ENCODE measurements at regions not wholly inside any gene's neighbourhood (a gene's known extent, or its start where the extent isn't known, plus 50 kb on each side); places are given as distances from the start of the nearest gene placed in this dataset.
"Not testable (repeated sequence)": the region's sequence is repeated elsewhere in the genome, so short reads cannot be mapped to it uniquely, and the experiment has no call there.

GRCh38 chr15:84360902-84361301 lies 125.3 kb downstream of the GOLGA6L4 start:
- DNase-seq: not testable (repeated sequence)

GRCh38 chr15:84384421-84384820 lies 148.8 kb downstream of the GOLGA6L4 start:
- not testable (repeated sequence) for DNase-seq

GRCh38 chr15:84387086-84387485 lies 151.5 kb downstream of the GOLGA6L4 start:
- DNase-seq: no peak

GRCh38 chr15:84388201-84388600 lies 152.6 kb downstream of the GOLGA6L4 start:
- not testable (repeated sequence) for DNase-seq

GRCh38 chr15:84388638-84389037 lies 153.1 kb downstream of the GOLGA6L4 start:
- DNase-seq: not testable (repeated sequence)

GRCh38 chr15:84390324-84390723 lies 154.8 kb downstream of the GOLGA6L4 start:
- DNase-seq: not testable (repeated sequence)

GRCh38 chr15:84391191-84391590 lies 155.6 kb downstream of the GOLGA6L4 start:
- DNase-seq: no peak

- not testable (repeated sequence) for DNase-seq
Measured at GRCh38 chr15:84392020-84392419, 156.4 kb downstream of the GOLGA6L4 start.

GRCh38 chr15:84393386-84393936 lies 157.9 kb downstream of the GOLGA6L4 start:
- not testable (repeated sequence) for DNase-seq

- DNase-seq: not testable (repeated sequence)
Measured at GRCh38 chr15:84393966-84394365, 158.4 kb downstream of the GOLGA6L4 start.

- not testable (repeated sequence) for DNase-seq
Measured at GRCh38 chr15:84395384-84395783, 159.8 kb downstream of the GOLGA6L4 start.

GRCh38 chr15:84395881-84396280 lies 160.3 kb downstream of the GOLGA6L4 start:
- DNase-seq: not testable (repeated sequence)

- not testable (repeated sequence) for DNase-seq
Measured at GRCh38 chr15:84397066-84397465, 161.5 kb downstream of the GOLGA6L4 start.

GRCh38 chr15:84398087-84398486 lies 162.5 kb downstream of the GOLGA6L4 start:
- DNase-seq: not testable (repeated sequence)

- no peak for DNase-seq
Measured at GRCh38 chr15:84398763-84399701, 163.5 kb downstream of the GOLGA6L4 start.

- DNase-seq: no peak
Measured at GRCh38 chr15:84400017-84400740, 164.6 kb downstream of the GOLGA6L4 start.

- DNase-seq: no peak
Measured at GRCh38 chr15:84400820-84401219, 165.2 kb downstream of the GOLGA6L4 start.

- DNase-seq: not testable (repeated sequence)
Measured at GRCh38 chr15:84401461-84401860, 165.9 kb downstream of the GOLGA6L4 start.

- not testable (repeated sequence) for DNase-seq
Measured at GRCh38 chr15:84401891-84402840, 166.6 kb downstream of the GOLGA6L4 start.

GRCh38 chr15:84402856-84403608 lies 167.5 kb downstream of the GOLGA6L4 start:
- no peak for DNase-seq

- DNase-seq: not testable (repeated sequence)
Measured at GRCh38 chr15:84409357-84409756, 173.8 kb downstream of the GOLGA6L4 start.
